SK-N-SH treated with all-trans-retinoic acid at 6 μM for 48 hours (cell line): ENCODE measurements at regions not wholly inside any gene's neighbourhood (a gene's known extent, or its start where the extent isn't known, plus 50 kb on each side); places are given as distances from the start of the nearest gene placed in this dataset.

ENCODE experiments used
- CREB5 ChIP-seq: fragments of 250-450 bp; sonication (Bioruptor Pico); IDR thresholded peaks from 2 replicates; pipeline ENCODE4 v1.5.1; 2020; ENCODE audit warnings: low read depth, mild to moderate bottlenecking, moderate library complexity
- GLIS3 ChIP-seq: fragments of 250-450 bp; sonication (Bioruptor Pico); IDR thresholded peaks from 2 replicates; pipeline ENCODE4 v1.5.0; 2020; ENCODE audit warnings: mild to moderate bottlenecking, moderate library complexity
- ISL1 ChIP-seq: fragments of 250-450 bp; sonication (Bioruptor Pico); IDR thresholded peaks from 2 replicates; pipeline ENCODE4 v2.1.2; 2022; ENCODE audit warnings: mild to moderate bottlenecking, moderate library complexity
- RARB ChIP-seq: fragments of 250-450 bp; sonication (Bioruptor Pico); IDR thresholded peaks from 2 replicates; pipeline ENCODE4 v1.8.0; 2021; ENCODE audit warnings: mild to moderate bottlenecking, moderate library complexity
- SNAI2 ChIP-seq: fragments of 250-450 bp; sonication (Bioruptor Pico); IDR thresholded peaks from 2 replicates; pipeline ENCODE4 v1.5.0; 2020; ENCODE audit warnings: mild to moderate bottlenecking, moderate library complexity
- TOX ChIP-seq: fragments of 250-450 bp; sonication (Bioruptor Pico); IDR thresholded peaks from 2 replicates; pipeline ENCODE4 v1.8.0; 2021; ENCODE audit warnings: mild to moderate bottlenecking, moderate library complexity, borderline replicate concordance
- ZFP3 ChIP-seq: fragments of 250-450 bp; sonication (Bioruptor Pico); IDR thresholded peaks from 2 replicates; pipeline ENCODE4 v1.5.0; 2020; ENCODE audit warnings: mild to moderate bottlenecking, moderate library complexity
- ZNF70 ChIP-seq: fragments of 450-650 bp; formaldehyde crosslinking; IDR thresholded peaks from 2 replicates; pipeline ENCODE4 v1.5.0; 2020; ENCODE audit warnings: mild to moderate bottlenecking, moderate library complexity
- TF ChIP-seq, protein P1 (sequence below): fragments of 250-450 bp; sonication (Bioruptor Pico); IDR thresholded peaks from 2 replicates; pipeline ENCODE4 v1.8.0; 2020; ENCODE audit warnings: mild to moderate bottlenecking, moderate library complexity, borderline replicate concordance

DNA sequence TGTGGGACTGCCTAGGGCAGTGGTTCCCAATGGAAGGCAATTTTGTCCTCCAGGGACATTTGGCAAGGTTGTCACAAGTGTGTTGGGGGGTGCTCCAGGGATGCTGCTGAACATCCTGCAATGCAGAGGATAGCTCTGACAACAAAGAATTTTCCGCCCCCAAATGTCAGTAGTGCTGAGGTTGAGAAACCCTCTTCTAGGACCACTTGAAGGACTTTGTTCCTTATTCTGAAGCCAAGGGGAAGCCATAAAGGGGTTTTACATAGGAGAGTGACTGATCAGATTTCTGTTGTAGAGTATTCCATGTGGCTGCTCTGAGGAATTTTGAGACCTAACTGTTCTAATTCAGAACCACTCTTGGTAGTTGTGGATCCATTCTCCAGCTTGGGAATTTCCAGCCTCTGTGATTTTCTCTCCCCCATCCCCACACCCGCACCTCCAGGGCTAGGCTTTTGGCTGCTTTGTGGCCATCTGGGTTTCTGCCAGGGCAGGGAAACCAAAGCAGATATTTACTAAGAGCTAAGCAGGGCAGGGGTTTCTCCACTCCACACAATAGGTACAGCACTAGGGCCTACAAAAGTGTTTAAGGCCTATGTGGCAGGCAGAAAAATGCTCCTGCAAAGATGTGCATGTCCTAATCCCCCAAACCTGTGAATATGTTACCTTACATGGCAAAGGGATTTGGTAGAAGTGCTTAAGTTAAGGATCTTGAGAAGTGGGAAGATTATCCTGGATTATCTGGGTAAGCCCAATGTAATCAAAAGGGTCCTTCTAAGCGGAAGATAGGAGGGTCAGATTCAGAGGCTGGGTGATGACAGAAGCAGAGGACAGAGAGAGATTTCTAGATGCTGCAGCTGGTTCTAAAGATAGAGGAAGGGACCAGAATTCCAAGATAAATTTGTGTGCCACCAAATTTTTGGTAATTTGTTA, 135.4 kb downstream of the TMEM17 start:
- TF ChIP-seq, protein P1, sequence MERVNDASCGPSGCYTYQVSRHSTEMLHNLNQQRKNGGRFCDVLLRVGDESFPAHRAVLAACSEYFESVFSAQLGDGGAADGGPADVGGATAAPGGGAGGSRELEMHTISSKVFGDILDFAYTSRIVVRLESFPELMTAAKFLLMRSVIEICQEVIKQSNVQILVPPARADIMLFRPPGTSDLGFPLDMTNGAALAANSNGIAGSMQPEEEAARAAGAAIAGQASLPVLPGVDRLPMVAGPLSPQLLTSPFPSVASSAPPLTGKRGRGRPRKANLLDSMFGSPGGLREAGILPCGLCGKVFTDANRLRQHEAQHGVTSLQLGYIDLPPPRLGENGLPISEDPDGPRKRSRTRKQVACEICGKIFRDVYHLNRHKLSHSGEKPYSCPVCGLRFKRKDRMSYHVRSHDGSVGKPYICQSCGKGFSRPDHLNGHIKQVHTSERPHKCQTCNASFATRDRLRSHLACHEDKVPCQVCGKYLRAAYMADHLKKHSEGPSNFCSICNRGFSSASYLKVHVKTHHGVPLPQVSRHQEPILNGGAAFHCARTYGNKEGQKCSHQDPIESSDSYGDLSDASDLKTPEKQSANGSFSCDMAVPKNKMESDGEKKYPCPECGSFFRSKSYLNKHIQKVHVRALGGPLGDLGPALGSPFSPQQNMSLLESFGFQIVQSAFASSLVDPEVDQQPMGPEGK = no peak
- TF ChIP-seq TOX (CRISPR knock-in tag) (no peak), GLIS3 (CRISPR knock-in tag) (no peak), RARB (no peak), CREB5 (CRISPR knock-in tag) (no peak), ZFP3 (CRISPR knock-in tag) (no peak), ISL1 (CRISPR knock-in tag) (no peak), ZNF70 (CRISPR knock-in tag) (no peak), SNAI2 (CRISPR knock-in tag) (no peak)
